ENCODE measurements at regions not wholly inside any gene's neighbourhood (a gene's known extent, or its start where the extent isn't known, plus 50 kb on each side); places are given as distances from the start of the nearest gene placed in this dataset.

DNA sequence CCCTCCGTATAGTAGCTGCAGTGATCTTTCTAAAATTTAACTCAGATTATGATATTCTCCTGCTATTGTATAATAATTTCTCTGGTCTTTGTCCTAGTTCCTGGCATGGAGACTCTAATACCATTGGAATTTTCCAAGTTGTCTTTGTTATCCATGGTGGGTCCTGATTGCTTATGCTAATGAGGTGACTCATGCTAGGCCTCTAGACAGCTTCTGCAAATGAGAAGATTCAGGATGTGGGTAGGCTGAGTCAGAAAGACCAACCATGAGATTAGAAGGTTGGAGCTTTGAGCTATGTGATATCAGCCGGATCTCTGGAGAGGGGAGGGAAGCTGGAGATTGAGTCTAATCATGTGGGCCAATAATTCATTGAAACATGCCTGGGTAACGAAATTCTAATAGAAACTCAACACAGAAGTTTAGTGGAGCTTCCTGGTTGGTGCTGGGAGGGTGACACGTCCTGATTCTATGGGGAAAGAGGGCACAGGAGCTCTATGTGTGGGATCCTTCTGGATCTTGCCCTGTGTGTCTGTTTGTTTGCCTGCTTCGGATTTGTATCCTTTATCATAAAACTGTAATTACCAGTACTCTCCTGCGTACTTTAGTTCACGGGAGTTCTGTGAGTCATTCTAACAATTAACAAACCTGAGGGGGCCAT, 73.2 kb upstream of the CNIH3 start:
- TF ChIP-seq, protein P1, sequence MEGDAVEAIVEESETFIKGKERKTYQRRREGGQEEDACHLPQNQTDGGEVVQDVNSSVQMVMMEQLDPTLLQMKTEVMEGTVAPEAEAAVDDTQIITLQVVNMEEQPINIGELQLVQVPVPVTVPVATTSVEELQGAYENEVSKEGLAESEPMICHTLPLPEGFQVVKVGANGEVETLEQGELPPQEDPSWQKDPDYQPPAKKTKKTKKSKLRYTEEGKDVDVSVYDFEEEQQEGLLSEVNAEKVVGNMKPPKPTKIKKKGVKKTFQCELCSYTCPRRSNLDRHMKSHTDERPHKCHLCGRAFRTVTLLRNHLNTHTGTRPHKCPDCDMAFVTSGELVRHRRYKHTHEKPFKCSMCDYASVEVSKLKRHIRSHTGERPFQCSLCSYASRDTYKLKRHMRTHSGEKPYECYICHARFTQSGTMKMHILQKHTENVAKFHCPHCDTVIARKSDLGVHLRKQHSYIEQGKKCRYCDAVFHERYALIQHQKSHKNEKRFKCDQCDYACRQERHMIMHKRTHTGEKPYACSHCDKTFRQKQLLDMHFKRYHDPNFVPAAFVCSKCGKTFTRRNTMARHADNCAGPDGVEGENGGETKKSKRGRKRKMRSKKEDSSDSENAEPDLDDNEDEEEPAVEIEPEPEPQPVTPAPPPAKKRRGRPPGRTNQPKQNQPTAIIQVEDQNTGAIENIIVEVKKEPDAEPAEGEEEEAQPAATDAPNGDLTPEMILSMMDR (IDR thresholded peaks at IDR 0.05; ENCODE audit: low read depth, low read length), result no peak
- no peak for TF ChIP-seq EZH2phosphoT487 (IDR thresholded peaks at IDR 0.05; ENCODE audit: low read depth)

Measured in OCI-LY3 (cell line).